Dermis blood vessel endothelial cell (primary cell): ENCODE measurements at regions not wholly inside any gene's neighbourhood (a gene's known extent, or its start where the extent isn't known, plus 50 kb on each side); places are given as distances from the start of the nearest gene placed in this dataset.

Experiments
- DNase-seq: peaks from one replicate; pipeline ENCODE4 v3.0.0; 2010

- no peak for DNase-seq
Measured at GRCh38 chr10:121404611-121405010, 193.6 kb downstream of the FGFR2 start.

- DNase-seq, result no peak
Measured at GRCh38 chr10:121405096-121405495, 193.1 kb downstream of the FGFR2 start.

GRCh38 chr10:121405549-121405948 is 192.7 kb downstream of the FGFR2 start:
- DNase-seq, result no peak

GRCh38 chr10:121405953-121406352 is 192.3 kb downstream of the FGFR2 start:
- no peak for DNase-seq

- no peak for DNase-seq
Measured at GRCh38 chr10:121406823-121407545, 191.3 kb downstream of the FGFR2 start.

- DNase-seq, result no peak
Measured at GRCh38 chr10:121409466-121410104, 188.7 kb downstream of the FGFR2 start.

- DNase-seq, result no peak
Measured at GRCh38 chr10:121411004-121411403, 187.2 kb downstream of the FGFR2 start.

- DNase-seq, result no peak
Measured at GRCh38 chr10:121413951-121414350, 184.3 kb downstream of the FGFR2 start.

GRCh38 chr10:121414366-121415062 is 183.7 kb downstream of the FGFR2 start:
- DNase-seq, result no peak

- no peak for DNase-seq
Measured at GRCh38 chr10:121415063-121415399, 183.2 kb downstream of the FGFR2 start.

GRCh38 chr10:121416071-121416470 is 182.2 kb downstream of the FGFR2 start:
- no peak for DNase-seq

- DNase-seq, result no peak
Measured at GRCh38 chr10:121417298-121417697, 180.9 kb downstream of the FGFR2 start.

GRCh38 chr10:121418126-121418777 is 180.0 kb downstream of the FGFR2 start:
- no peak for DNase-seq

- no peak for DNase-seq
Measured at GRCh38 chr10:121420006-121420405, 178.2 kb downstream of the FGFR2 start.

- DNase-seq, result no peak
Measured at GRCh38 chr10:121422096-121422495, 176.1 kb downstream of the FGFR2 start.

- DNase-seq, result no peak
Measured at GRCh38 chr10:121425623-121426022, 172.6 kb downstream of the FGFR2 start.

- DNase-seq, result no peak
Measured at GRCh38 chr10:121426307-121426706, 171.9 kb downstream of the FGFR2 start.
